Tibial artery (tissue), 4 donors: ENCODE measurements at regions not wholly inside any gene's neighbourhood (a gene's known extent, or its start where the extent isn't known, plus 50 kb on each side); places are given as distances from the start of the nearest gene placed in this dataset.
A peak's percentile ranks its signal among the peaks of the same experiment; 100 is the strongest.

Source experiments
- DNase-seq, 2 donors: peaks; one replicate each; pipeline ENCODE4 v3.0.0-alpha.2; 2019
- H3K27ac ChIP-seq, 2 donors: fragments of 200-600 bp; sonication (generic) in 1 of 2; 1 replicate in 1 of 2; 2 replicates in 1 of 2; pipeline ENCODE4 v1.5.1; 2018 to 2019; ENCODE audit warnings: mild to moderate bottlenecking in 1 of 2
- H3K27me3 ChIP-seq, 2 donors: fragments of 200-600 bp; sonication (generic) in 1 of 2; one replicate each; pipeline versions ENCODE4 v1.5.1 to v1.6.0; 2016 to 2019
- H3K36me3 ChIP-seq, 3 donors: fragments of 200-600 bp; sonication (generic) in 2 of 3; one replicate each; pipeline ENCODE4 v1.5.1; 2016 to 2019; ENCODE audit warnings: mild to moderate bottlenecking in 2 of 3
- H3K4me1 ChIP-seq, 4 donors: fragments of 200-600 bp; sonication (generic) in 2 of 4; 1 replicate in 3 of 4; 2 replicates in 1 of 4; pipeline ENCODE4 v1.5.1; 2016 to 2019
- H3K4me3 ChIP-seq, 2 donors: fragments of 200-600 bp; sonication (generic) in 1 of 2; 1 replicate in 1 of 2; 2 replicates in 1 of 2; pipeline ENCODE4 v1.5.1; 2018 to 2019; ENCODE audit warnings: mild to moderate bottlenecking in 2 of 2
- H3K9me3 ChIP-seq, 3 donors: fragments of 200-600 bp; sonication (generic) in 1 of 3; one replicate each; pipeline ENCODE4 v1.5.1; 2016 to 2019
- intact Hi-C: fragments of 100-400 bp; cut with DNase I; formaldehyde crosslinking; loops from one replicate; pipeline ENCODE4 v1.15.0; 2023; ENCODE audit warnings: low total_unique reads
- TF ChIP-seq, protein P1 (sequence below), 2 experiments: fragments of 200-600 bp in 1 of 2; fragments of 450-650 bp in 1 of 2; IDR thresholded peaks; one replicate each; pipeline ENCODE4 v1.5.1; 2017 to 2019; ENCODE audit warnings: antibody characterized with exemption in 2 of 2, mild to moderate bottlenecking in 1 of 2, moderate library complexity in 1 of 2

DNA sequence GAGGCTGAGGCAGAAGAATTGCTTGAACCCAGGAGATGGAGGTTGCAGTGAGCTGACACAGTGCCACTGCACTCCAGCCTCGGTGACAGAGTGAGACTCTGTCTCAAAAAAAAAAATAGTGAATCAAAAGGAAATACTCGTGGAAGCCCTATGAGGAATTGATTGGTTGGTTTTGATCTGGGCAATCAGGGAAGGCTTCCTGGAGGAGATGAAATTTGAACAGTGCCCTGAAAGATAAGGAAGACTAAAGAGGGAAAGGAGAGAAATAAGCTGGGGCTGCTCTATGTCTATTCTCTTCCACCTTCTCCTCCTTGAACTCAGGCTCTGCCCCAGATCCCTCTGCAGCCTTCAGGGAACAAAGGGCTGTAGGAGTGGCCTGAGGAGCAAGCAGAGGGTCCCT is 54.1 kb downstream of the IRF2BPL start:
- H3K27ac ChIP-seq = no peak overlapping the region
- H3K27me3 ChIP-seq = no peaks in the 10 kb centered on the region
- no peaks in the 10 kb centered on the region for H3K36me3 ChIP-seq
- no peaks in the 10 kb centered on the region for H3K9me3 ChIP-seq
- DNase-seq = no peak
- no peak overlapping the region for H3K4me3 ChIP-seq
- TF ChIP-seq, protein P1, sequence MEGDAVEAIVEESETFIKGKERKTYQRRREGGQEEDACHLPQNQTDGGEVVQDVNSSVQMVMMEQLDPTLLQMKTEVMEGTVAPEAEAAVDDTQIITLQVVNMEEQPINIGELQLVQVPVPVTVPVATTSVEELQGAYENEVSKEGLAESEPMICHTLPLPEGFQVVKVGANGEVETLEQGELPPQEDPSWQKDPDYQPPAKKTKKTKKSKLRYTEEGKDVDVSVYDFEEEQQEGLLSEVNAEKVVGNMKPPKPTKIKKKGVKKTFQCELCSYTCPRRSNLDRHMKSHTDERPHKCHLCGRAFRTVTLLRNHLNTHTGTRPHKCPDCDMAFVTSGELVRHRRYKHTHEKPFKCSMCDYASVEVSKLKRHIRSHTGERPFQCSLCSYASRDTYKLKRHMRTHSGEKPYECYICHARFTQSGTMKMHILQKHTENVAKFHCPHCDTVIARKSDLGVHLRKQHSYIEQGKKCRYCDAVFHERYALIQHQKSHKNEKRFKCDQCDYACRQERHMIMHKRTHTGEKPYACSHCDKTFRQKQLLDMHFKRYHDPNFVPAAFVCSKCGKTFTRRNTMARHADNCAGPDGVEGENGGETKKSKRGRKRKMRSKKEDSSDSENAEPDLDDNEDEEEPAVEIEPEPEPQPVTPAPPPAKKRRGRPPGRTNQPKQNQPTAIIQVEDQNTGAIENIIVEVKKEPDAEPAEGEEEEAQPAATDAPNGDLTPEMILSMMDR (IDR thresholded peaks at IDR 0.05) = no peak
- peaks cover 0 to 10% (median 3%) of the 10 kb centered on the region in 4 donors for H3K4me1 ChIP-seq
- intact Hi-C loops = no loop called here

DNA sequence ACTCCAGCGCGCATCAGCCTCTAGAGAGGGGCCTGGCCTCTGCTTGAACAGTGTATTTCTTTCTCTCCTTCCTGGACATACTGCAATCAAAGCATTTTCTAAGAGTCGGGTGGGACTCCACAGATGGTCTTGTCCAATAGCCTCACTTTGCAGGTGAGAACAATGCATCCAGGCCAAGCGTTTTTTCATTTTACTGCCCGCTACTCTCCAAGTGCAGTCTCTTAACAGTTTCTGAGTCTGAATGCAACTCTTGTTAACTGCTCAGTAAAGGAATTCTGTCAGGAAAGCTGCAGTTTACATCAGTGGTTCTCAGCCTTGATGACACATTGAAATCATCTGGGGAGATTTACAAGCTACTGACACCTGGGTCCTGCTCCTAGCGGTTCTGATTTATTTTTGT is 57.0 kb downstream of the IRF2BPL start:
- no peak for DNase-seq
- H3K27ac ChIP-seq = no peak overlapping the region
- peaks cover 0 to 7% (median 2%) of the 10 kb centered on the region in 4 donors for H3K4me1 ChIP-seq
- H3K4me3 ChIP-seq = no peak overlapping the region
- TF ChIP-seq, protein P1 (IDR thresholded peaks at IDR 0.05) = no peak
- H3K36me3 ChIP-seq = no peaks in the 10 kb centered on the region
- no peaks in the 10 kb centered on the region for H3K27me3 ChIP-seq
- intact Hi-C loops = no loop called here
- no peaks in the 10 kb centered on the region for H3K9me3 ChIP-seq

DNA sequence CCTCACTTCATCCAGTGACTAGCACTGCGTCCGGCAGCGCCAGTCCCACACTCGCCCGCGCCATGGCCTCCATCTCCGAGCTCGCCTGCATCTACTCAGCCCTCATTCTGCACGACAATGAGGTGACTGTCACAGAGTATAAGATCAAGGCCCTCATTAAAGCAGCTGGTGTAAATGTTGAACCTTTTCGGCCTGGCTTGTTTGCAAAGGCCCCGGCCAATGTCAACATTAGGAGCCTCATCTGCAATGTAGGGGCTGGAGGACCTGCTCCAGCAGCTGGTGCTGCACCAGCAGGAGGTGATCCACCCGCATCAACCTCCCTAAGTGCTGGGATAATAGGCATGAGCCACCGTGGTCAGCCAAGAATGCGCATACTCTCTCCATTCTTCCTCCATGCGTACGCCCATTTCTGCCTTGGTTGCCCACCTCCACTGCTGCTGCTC is 59.9 kb downstream of the IRF2BPL start:
- Histone ChIP-seq H3K9me3 (no peaks in the 10 kb centered on the region), H3K4me3 (no peak overlapping the region), H3K4me1 (peaks cover 0 to 3% (median 0%) of the 10 kb centered on the region in 4 donors), H3K27me3 (no peaks in the 10 kb centered on the region), H3K27ac (no peak overlapping the region), H3K36me3 (no peaks in the 10 kb centered on the region)
- intact Hi-C loops = no loop called here
- no peak for DNase-seq
- TF ChIP-seq, protein P1 (IDR thresholded peaks at IDR 0.05) = no peak

DNA sequence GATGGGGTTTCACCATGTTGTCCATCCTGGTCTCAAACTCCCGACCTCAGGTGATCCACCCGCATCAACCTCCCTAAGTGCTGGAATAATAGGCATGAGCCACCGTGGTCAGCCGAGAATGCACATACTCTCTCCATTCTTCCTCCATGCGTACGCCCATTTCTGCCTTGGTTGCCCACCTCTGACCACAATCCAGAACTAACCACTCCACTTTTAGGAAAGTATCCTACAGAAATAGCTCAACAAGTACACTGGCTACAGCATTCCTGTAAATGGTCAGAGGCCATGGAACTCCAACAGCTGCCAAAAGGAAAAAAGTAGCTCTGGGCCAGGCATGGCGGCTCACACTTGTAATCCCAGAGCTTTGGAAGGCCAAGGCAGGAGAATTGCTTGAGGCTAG is 60.7 kb downstream of the IRF2BPL start:
- Histone ChIP-seq H3K27me3 (no peaks in the 10 kb centered on the region), H3K9me3 (no peaks in the 10 kb centered on the region), H3K36me3 (no peaks in the 10 kb centered on the region), H3K4me1 (peaks cover 0 to 3% (median under 1%) of the 10 kb centered on the region in 4 donors), H3K4me3 (no peak overlapping the region), H3K27ac (no peak overlapping the region)
- DNase-seq = no peak
- TF ChIP-seq, protein P1 (IDR thresholded peaks at IDR 0.05) = no peak
- intact Hi-C loops = no loop called here

DNA sequence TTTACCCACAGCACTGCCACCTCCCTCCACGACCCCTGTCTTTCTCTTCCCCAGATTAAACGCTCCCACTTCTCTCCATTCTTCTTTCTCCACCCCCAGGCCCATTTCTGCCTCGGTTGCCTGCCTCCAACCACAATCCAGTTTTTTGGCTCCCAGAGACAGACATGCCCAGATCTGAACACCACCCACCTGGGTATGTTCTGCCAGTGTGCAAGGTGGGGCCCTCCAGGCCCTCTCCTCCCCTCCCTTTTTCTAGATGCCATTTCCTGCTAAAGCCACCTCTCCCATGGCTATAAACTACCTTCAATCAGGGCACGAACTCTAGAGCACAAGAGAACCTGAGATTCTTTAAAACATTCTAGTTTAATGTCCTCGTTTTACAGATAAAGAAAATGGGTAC is 63.3 kb downstream of the IRF2BPL start:
- H3K9me3 ChIP-seq = no peaks in the 10 kb centered on the region
- TF ChIP-seq, protein P1 (IDR thresholded peaks at IDR 0.05) = no peak
- no peaks in the 10 kb centered on the region for H3K27me3 ChIP-seq
- intact Hi-C loops = no loop called here
- H3K27ac ChIP-seq = peak overlapping the region in 1 of 2 donors; percentile 35
- DNase-seq = no peak
- peaks cover 0 to 28% (median 20%) of the 10 kb centered on the region in 4 donors for H3K4me1 ChIP-seq
- H3K4me3 ChIP-seq = no peak overlapping the region
- H3K36me3 ChIP-seq = no peaks in the 10 kb centered on the region

DNA sequence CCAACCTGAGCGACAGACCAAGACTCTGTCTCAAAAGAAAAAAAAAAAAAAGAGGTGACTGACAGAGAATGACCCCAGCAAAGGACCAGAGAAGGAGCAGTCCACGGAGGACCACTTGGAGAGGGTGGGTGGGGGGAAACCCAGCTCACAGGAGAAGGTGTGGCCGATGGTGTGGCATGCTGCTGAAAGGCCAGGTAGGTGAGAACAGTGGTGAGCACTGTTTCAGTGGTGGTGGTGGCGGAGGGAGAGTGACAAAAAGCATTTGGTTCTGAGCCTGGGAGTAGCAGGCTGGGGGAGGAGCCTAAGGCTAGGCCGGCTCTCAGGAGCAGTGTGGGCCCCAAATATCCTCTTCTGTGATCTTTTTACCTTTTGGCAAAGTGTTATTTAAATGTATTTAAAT is 63.8 kb downstream of the IRF2BPL start:
- H3K27me3 ChIP-seq = no peaks in the 10 kb centered on the region
- H3K36me3 ChIP-seq = no peaks in the 10 kb centered on the region
- peaks cover 0 to 33% (median 25%) of the 10 kb centered on the region in 4 donors for H3K4me1 ChIP-seq
- H3K9me3 ChIP-seq = no peaks in the 10 kb centered on the region
- no peak for DNase-seq
- H3K27ac ChIP-seq = peak overlapping the region in 1 of 2 donors; percentile 35
- intact Hi-C loops = no loop called here
- TF ChIP-seq, protein P1 (IDR thresholded peaks at IDR 0.05) = no peak
- no peak overlapping the region for H3K4me3 ChIP-seq
